ENCODE measurements at regions not wholly inside any gene's neighbourhood (a gene's known extent, or its start where the extent isn't known, plus 50 kb on each side); places are given as distances from the start of the nearest gene placed in this dataset.

- Histone ChIP-seq H3K9me3 (ENCODE audit: control insufficient read depth in 1 of 2, insufficient read depth in 1 of 2, low read depth in 1 of 2, low read length in 2 of 2) (no peaks in the 10 kb centered on the region), H4K20me1 (ENCODE audit: insufficient read depth) (no peaks in the 10 kb centered on the region), H2AFZ (ENCODE audit: low read depth, low read length, poor library complexity, severe bottlenecking) (no peak overlapping the region), H3K9me2 (ENCODE audit: insufficient read depth) (no peaks in the 10 kb centered on the region), H3K4me2 (ENCODE audit: low read length) (no peak overlapping the region), H3K9ac (ENCODE audit: low read length) (no peak overlapping the region), H3K4me1 (ENCODE audit: control insufficient read depth in 1 of 2, insufficient read depth in 2 of 2, low read length in 2 of 2) (no peaks in the 10 kb centered on the region), H3K79me2 (ENCODE audit: insufficient read depth, low read length) (no peaks in the 10 kb centered on the region), H3K27me3 (ENCODE audit: insufficient read depth, low read length) (no peaks in the 10 kb centered on the region), H3K36me3 (ENCODE audit: control insufficient read depth in 1 of 2, insufficient read depth in 2 of 2, low read length in 2 of 2) (no peaks in the 10 kb centered on the region), H3K4me3 (replicated peaks in 1 of 2; ENCODE audit: low read depth in 1 of 2, low read length in 2 of 2) (no peak overlapping the region), H3K27ac (ENCODE audit: low read depth, low read length) (no peak overlapping the region)
- BruUV-seq (replicated peaks): no TSS peak
- no peak for DNase-seq (ENCODE audit: low read depth, low spot score)
- ChIA-PET CTCF (no interaction called here), RAD21 (ENCODE audit: low non-redundant PET in 1 of 2, low total read pairs in 2 of 2, uncharacterized antibody in 2 of 2, unreplicated experiment in 2 of 2) (no interaction called here), POLR2A (no interaction called here)
- intact Hi-C loops (cut with micrococcal nuclease): no loop called here
- no peak for ATAC-seq
- TF ChIP-seq ELF1 (IDR thresholded peaks at IDR 0.05; ENCODE audit: borderline replicate concordance, low read depth) (no peak), SP1 (IDR thresholded peaks at IDR 0.05; ENCODE audit: low read depth) (no peak), SIN3A (IDR thresholded peaks at IDR 0.05; ENCODE audit: low read depth) (no peak), JUND (IDR thresholded peaks at IDR 0.05) (no peak), ZFX (IDR thresholded peaks at IDR 0.05) (no peak), EGR1 (IDR thresholded peaks at IDR 0.05; ENCODE audit: low read depth) (no peak), EZH2 (IDR thresholded peaks at IDR 0.05) (no peak), SRF (IDR thresholded peaks at IDR 0.05; ENCODE audit: low read depth) (no peak), CTCF (IDR thresholded peaks at IDR 0.05 in 2 of 3, conservative IDR thresholded peaks at IDR 0.05 in 1 of 3; ENCODE audit: borderline replicate concordance in 1 of 3, insufficient read depth in 1 of 3, low read depth in 2 of 3, low read length in 2 of 3) (no peak), EZH2phosphoT487 (IDR thresholded peaks at IDR 0.05; ENCODE audit: borderline replicate concordance) (no peak), REST (IDR thresholded peaks at IDR 0.05; ENCODE audit: low read depth) (no peak)
These were observed 1430.0 kb downstream of the EFNB2 start for GRCh38 chr13:105105471-105105870.

Data from HCT116 (cell line).